ENCODE measurements at regions not wholly inside any gene's neighbourhood (a gene's known extent, or its start where the extent isn't known, plus 50 kb on each side); places are given as distances from the start of the nearest gene placed in this dataset.
"Not testable (repeated sequence)": the region's sequence is repeated elsewhere in the genome, so short reads cannot be mapped to it uniquely, and the experiment has no call there.

DNA sequence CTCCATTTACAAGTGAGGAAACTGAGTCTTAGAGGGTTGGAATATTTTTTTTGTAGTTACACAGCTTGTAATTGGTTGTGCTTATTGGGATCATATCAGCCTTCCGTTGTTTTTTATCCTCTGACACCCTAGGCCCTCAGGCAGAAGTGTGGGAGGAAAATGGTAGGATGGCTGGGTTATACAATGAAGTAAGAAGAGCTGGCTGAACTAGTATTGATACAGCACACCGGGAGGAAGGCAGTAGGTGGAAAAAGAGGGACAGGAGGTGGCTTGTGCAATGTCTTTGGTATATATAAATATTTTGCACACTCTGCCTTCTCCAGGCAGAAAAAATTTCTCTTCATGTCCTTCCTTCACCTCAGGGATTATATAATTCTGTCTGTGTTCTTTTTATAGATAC, 214.3 kb upstream of the SGO1 start:
- DNase-seq (ENCODE audit: low read depth), result no peak

DNA sequence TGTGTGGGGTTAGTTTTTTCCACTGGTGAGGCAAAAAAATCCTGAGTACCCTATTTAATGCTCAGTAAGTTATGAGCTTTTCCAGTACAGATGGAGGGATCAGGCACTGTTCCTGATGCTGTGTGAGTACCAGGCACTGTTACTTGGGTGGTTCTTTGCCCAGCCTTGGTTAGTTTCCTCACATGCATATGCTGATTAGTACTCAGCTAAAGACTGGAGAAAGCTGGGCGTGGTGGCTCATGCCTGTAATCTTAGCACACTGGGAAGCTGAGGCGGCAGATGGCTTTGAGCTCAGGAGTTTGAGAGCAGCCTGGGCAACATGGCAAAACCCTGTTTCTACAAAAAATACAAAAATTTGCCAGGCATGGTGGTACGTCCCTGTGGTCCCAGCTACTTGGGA, 210.3 kb upstream of the SGO1 start:
- DNase-seq (ENCODE audit: low read depth), result no peak

DNA sequence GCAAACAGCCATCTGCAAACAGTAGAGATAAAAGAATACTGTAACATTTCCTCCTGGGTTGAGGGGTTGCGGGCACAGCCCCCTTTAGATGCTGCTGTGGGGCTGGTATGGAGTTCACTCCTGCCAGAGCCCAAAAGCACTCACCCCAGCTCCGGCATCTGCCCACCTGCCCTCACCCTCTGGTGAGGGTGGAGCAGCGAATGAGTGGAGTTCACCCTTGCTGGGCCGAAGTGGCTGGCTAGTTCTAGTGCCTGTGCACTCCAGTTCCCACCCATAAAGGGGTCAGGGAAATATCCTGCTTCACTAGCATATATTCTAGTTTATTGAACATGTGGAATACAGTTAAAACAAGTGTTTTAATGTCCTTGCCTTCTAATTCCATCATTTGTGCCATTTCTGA, 209.7 kb upstream of the SGO1 start:
- no peak for DNase-seq (ENCODE audit: low read depth)

DNA sequence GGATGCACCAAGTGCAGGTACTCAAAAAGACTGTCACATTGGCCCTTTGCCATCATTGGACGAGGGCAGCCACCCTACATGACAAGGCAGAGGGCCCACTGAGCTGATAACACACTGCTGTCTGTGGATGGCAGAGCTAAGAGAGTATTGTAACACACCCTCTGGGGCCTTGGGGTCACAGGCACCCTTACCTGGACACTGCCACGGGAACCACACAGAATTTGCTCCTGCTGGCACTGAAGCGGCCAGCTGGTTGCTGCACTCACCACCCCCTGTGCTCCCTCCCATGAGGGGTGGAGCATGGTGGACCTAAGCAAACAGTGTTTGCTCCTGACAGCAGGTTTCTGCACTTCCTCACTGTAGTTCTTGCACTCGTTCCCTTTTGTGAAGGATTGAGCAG, 208.2 kb upstream of the SGO1 start:
- DNase-seq (ENCODE audit: low read depth), result no peak

DNA sequence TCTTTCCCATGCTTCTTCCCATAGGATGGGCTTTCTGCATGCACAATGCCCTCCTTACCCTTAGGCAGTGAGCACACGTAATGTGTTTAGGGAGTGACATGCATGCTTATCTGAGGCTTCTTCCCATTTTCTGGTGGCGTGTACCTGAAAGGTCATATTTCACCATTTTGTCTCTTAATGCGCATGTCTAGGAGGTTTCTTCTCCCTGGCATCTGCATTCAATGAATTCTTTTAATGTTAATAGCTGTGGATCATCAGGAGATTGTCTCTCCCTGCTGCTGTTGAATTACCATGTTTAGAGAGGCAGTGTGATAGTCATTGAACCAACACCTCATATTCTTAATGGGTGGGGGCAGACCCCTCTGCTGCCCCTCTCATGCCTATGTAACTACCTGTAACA, 205.6 kb upstream of the SGO1 start:
- no peak for DNase-seq (ENCODE audit: low read depth)

DNA sequence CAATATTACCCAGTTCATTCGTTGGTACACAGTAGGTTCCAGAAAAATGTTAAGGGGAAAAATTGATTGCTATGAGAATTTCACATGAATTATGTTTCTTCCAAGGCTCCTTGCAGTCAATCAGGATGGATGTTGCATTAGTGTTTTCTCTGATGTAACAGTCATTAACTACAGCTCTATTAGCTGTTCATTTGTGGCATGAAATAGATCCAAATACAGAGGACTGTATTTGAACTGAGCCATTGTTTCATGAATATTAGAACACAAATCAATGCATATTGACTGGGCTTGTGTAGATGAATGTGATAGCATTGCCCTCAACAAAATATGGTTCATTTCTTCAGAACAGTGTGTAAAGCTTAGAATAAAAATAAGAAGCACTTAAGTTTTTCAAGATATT, 203.0 kb upstream of the SGO1 start:
- DNase-seq (ENCODE audit: low read depth), result no peak

DNA sequence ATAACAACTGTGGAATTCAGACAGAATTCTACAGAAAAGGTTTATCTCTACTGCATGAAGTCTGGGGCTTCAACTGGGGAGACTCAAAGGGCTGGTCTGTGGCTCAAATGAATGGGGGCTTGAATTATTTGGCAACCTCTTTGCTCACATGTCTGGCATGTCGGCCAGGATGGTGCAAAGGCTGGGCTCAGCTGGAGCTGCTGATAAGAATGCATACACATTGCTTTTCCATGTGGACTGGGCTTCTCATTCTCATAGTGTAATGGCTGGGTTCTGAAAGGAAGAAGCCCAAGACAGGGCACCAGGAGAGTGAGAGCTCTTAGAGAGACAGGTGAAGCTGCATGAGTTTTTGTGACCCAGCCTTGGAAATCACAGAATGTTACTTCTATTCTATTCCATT, 194.3 kb upstream of the SGO1 start:
- no peak for DNase-seq (ENCODE audit: low read depth)

DNA sequence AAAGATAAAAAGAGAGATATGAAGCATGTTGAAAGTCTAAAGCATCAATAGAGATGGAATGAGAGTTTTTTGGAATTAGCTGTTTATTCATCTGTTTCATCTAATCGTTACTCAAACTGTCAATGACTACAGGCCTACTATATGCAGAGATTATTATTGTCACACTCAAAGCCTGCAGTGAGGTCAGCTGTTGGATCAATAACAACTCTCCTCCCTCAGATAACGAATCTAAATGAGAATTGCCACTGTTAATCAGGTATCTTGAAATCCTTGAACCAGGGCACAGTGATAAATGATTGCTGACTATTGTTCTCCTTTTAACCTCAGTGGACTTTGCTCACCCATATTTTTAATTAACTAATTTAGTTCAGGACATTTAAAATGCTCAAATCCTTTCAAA, 192.3 kb upstream of the SGO1 start:
- DNase-seq (ENCODE audit: low read depth), result no peak

DNA sequence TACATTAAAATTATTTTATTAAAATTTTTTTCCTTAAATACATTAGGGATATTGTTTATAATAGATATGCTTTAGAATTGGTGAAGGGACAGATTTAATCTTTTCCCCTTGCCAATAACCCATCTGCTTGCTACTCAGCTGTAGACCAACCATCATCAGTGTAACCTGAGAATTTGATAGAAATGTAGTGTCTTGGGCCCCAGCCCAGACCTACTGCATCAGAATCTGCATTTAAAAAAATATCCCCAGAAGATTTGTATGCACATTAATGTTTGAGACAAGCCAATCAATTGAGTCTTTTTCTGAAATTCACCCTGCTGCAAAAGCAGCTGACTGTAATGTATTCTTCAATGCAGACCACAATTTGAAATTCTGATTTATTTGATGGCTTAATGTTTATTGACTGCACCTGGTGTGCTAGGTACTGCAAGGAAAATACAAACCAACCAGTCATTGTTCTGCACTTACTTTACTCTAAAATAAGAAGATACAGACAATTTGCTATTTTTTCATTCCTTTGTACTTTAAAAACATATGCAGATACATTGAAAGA, 190.7 kb upstream of the SGO1 start:
- DNase-seq (ENCODE audit: low read depth), result no peak

DNA sequence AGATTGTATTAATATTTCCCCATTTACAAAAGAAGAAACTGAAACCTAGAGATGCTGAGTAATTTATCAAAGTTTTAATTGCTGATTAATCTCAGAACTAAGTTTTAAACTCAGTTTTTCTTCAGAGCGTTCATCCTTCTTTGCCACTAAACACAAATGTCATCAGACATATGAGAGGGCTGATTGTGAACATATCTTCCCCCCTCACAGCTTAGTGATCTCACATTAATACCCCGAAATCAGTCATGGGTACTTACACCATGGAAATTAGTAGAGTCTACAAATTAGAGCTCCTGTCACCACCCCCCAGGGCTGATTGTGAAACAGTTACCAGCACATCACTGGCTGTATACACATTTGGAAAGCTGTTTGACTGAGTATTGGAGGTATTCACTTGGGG, 189.3 kb upstream of the SGO1 start:
- no peak for DNase-seq (ENCODE audit: low read depth)

DNA sequence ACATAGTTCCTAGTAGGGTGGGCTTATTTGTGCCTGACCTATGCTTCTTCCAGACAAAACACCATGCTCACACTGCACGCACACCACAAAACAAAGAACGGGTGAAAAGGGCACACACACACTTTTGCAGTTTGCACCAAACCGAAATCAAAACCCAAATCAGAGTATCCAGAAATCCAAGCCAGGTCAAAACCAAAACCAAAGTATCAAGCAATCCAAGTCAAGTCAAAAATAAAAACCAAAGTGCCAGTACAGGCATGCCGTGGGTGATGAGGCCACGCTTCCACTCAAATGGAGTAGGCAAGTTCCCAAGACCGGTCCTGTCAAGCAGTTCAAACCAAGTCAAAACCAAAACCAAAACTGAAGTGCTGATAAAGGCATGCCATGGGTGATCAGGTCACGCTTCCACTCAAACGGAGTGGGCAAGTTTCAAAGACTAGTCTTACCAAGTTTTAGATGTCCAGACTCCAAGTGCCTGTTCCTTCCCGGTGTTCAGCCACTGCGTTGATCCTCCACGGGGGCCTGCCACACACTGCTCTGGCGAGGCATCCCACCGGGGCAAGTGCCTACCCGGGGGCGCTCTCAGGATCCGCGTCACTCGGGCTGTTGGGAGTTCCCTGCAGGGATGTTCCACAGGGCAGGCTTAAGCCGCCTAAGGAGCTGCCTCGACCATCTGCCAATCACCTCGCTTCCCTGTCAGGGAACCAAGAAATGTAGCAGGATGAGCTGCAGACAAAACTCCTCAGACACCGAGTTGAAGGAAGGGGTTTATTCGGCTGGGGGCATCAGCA, 184.5 kb upstream of the SGO1 start:
- DNase-seq (ENCODE audit: low read depth), result not testable (repeated sequence)

DNA sequence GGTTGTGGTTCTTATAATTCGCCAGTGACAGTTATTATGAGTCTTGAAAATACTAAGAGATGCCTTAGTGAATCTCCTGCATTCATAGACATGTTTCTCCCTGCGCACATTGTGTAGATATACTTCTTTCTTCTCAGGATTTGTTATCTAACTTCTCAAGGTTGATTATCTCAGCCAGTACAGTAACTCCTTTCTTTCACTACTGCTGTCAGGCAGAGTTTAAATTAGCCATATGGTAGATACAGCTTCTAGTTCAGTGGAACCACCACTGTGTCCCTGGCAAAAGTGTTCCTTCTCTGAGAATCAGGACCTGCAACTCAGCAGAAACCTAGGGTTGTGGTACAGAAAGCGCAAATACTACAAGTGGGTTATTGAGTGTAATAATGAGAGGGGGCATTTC, 175.0 kb upstream of the SGO1 start:
- DNase-seq (ENCODE audit: low read depth), result no peak

DNA sequence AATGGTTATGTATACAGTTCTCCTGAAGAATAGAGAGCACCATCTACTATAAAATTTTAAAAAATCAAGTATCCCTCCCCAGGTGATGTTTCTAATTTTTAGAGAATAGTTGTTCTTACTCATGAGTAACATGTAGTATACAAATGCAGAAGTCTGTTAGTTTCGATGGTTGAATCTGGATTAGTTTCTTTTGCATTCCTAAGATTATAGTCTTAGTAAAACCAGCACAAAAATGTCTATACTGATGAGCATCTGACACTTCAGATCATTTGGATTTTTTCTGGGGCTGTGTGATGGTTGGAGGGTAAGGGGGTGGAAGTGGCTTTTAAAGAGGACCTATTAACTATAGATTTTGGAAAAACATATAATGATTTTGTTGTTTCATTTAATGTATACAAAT, 167.3 kb upstream of the SGO1 start:
- DNase-seq (ENCODE audit: low read depth), result no peak

DNA sequence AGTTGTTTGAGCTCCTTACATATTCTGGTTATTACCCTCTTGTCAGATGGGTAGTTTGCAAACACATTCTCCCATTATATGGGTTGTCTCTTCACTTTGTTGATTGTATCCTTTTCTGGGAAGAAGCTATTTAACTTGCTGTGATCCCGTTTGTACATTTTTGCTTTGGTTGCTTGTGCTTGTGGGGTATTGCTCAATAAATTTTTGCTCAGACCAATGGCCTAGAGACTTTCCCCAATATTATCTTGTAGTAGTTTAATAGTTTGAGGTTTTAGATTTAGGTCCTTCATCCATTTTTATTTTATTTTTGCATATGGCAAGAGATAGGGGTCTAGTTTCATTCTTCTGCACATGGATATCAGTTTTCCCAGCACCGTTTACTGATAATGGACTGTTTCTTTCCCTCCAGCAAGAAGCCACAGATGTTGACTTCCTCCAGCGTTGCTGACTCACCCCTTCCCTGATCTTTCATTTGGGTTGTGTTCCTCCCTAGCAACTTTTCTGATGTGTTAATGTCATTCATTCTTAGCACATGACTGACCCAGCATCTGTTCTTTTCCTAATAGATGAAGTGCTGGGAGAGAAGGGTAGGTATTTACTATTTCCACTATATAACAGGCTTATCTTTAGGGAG, 166.7 kb upstream of the SGO1 start:
- DNase-seq (ENCODE audit: low read depth), result peak; percentile 27

DNA sequence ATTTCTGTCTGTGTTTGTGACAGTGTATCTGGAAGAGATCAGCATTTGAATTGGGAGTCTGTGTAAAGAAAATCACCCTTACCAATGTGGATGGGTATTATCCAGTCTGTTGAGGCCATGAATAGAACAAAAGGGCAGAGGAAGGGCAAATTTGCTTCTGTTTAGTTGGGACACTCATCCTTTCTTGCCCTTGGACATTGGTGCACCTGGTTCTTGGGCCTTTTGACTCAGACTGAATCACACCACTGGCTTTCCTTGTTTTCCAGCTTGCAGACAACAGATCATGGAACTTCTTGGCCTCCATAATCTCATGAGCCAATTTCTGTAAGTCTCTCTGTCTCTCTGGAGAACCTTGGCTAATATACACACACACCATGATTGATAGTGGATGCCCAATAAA, 164.4 kb upstream of the SGO1 start:
- DNase-seq (ENCODE audit: low read depth), result no peak

DNA sequence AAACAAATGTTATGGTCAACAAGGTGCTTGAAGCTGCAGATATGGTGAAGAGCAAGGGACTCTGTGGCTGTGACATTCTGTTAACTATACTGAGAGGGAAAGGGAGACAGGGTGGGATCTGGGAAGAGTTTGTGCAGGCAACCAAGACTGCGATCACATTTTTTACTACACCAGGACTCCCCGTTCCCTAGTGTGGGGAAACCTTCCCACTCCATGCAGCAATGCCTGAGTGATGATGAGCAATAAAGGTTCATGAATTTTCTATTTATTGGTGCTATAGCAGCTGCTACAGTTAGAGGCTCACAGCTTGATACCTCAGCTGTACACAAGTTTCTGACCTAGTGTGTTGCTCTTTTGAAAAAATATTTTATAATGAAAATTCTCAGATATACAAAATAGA, 160.9 kb upstream of the SGO1 start:
- no peak for DNase-seq (ENCODE audit: low read depth)

DNA sequence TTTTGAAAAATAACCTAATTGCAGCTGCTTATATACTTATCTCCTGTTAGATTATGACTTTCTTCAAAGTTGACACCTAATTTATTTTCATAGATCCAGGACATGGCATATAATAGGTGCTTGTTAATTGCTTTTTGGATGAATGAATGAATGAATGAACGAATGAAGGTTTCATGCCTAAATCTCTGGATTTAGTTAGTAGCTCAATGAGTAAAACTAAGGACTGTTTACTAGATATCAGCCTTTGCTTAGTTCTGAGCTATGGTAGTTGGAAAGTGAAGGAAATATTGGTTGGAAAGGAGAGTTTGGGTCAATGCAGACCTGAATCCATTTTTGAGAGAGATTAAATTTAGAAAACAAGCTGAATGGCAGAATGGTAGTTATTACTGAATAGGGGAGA, 160.4 kb upstream of the SGO1 start:
- no peak for DNase-seq (ENCODE audit: low read depth)

DNA sequence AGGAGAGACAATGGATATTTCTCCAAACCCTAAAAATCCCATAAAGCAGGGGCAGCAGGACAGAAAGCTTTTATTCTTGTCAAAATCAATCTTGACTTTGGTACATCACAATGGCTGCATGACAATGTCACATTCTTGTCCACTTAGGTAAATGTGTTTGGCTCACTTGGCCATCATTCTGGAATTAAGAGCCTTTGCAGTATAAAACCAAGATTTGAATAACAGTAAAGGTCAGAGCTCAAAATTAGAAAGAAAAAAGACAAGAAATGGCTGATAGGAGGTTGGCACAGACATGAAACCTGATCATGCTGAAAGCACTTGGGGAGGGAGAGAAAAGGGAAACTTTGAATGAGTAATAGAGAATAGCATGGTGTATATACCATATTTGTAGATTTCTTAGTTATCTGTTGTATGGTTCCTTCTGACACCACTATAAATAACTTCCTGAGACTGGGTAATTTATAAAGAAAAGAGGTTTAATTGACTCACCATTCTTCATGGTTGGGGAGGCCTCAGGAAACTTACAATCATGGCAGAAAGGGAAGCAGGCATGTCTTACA, 158.5 kb upstream of the SGO1 start:
- no peak for DNase-seq (ENCODE audit: low read depth)

DNA sequence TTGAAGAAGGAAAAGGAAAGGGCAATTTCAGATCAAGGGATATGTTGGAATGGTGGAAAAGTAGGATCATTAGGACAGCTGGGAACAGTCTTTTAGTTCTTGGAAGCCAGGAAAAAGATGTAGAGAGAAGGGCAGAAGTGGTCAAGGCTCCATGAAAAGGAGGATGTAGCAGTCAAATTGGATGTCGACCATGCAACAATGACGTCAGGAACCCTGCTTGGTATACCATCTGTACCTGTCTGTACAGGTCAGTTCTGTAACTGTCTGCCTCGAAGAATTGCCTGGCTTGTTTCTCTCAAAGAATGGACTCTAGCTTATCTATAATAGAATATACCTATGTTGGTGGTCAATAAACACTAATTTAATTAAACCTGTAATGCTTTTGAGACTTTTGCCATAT, 157.8 kb upstream of the SGO1 start:
- DNase-seq (ENCODE audit: low read depth), result no peak

DNA sequence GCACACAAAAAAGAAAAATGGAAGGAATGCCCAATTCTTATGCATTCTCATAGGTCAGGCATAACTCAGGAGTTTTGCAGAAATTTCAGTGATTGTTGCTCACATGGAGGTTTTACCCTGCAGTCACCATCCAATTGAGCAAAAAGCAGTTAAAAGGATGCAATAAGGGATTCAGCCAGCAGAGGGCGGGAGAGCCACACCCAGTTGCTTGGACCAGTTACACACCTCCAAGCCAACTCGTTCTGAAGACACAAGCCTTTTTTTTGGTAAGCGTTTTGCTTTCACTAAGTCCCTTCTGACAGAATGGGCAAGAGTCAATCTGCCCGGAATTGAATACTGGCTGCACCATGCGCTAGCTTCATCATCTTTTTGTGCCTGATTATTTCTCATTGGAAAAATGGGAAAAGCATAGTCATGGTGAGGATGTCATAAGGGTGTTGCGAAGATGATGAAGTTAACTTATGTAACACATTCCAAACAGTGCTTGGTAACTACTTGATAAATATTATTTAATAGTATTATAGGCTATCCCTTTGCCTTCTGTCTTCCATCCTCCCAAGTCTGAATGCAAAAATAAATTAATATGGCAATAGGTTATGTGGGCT, 154.4 kb upstream of the SGO1 start:
- peak; percentile 40 for DNase-seq (ENCODE audit: low read depth)

DNA sequence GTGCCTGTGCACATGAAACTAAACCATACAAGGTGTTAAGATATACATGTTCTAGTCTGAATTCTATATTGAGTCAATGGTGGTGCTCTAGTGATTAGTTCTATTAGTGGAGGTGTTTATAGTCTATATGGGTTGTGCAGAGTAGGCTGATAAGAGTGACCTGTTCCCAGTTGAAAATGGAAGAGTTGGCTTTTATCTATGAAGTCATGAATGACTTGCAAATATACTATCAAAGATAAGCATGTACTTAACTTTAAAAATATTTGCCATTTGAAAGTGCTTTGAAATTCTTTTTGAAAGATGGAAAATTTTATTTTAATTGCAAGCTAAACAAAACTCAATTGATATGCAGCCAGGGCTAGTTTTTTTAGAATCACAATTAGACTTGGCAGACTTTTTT, 150.6 kb upstream of the SGO1 start:
- no peak for DNase-seq (ENCODE audit: low read depth)

DNA sequence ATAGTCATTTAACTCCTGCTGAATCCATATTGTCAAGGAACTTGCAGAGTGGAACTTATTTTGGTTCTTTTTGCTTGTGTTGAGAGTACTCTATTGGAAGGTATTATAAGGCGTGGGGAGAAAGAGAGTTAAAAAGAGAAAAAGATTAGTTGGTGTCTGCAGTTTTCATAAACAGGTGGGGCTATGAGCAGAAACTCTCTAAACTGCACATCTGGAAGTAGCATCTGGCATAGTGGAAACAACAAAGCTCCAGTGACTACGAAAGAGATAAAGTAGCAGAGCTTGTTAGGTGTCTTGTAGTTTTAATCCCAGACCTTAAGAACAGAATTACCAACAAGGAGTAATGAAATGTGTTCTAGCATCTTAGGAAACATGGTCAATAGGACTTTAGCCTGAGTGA, 148.8 kb upstream of the SGO1 start:
- no peak for DNase-seq (ENCODE audit: low read depth)

DNA sequence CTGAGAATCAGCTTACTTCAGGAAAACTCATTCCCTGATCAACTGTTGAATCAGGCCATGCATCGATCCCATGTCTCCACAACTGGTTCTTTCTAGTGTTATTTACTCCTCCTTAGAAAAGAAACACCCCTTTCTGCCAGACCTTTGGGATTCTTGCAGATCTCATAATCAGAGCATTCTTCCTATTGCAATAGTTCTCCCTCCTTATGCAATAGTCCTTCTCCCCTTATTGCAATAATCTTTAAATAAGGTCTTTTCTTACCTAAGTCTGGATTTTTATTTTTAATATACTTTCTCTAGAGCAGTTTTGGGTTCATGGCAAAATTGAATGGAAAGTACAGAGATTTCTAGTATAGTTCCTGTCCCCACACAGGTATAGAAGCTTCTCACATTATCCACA, 141.9 kb upstream of the SGO1 start:
- no peak for DNase-seq (ENCODE audit: low read depth)
